WTC11 (cell line): ENCODE measurements at regions not wholly inside any gene's neighbourhood (a gene's known extent, or its start where the extent isn't known, plus 50 kb on each side); places are given as distances from the start of the nearest gene placed in this dataset.

Experiments used
- ATAC-seq: fragments of 200-7000 bp; cut with Tn5 transposase; 2 replicates; pipeline ENCODE4 v1.10.0; 2021; ENCODE audit warnings: mild to moderate bottlenecking, moderate library complexity
- CTCF ChIA-PET: fragments of 300-600 bp; sonication (Branson Sonifier 250); formaldehyde crosslinking; loops from one replicate; lab custom pipeline; 2021; ENCODE audit warnings: antibody characterized with exemption; lab: Charles Lee
- POLR2A ChIA-PET: fragments of 350-600 bp; sonication (Branson Sonifier 250); formaldehyde crosslinking; loops from one replicate; lab custom pipeline; 2021; ENCODE audit warnings: antibody characterized with exemption; lab: Charles Lee
- DNase-seq: peaks from one replicate; pipeline ENCODE4 v3.0.0; 2021; ENCODE audit warnings: low spot score
- H3K27ac Mint-ChIP-seq: 2 replicates; pipeline ENCODE4 v1.8.0; 2021; ENCODE audit warnings: mixed read lengths
- H3K27me3 Mint-ChIP-seq: 2 replicates; pipeline ENCODE4 v1.8.0; 2021; ENCODE audit warnings: low read depth, mild to moderate bottlenecking, moderate library complexity, mixed read lengths
- H3K36me3 Mint-ChIP-seq: 2 replicates; pipeline ENCODE4 v1.8.0; 2021; ENCODE audit warnings: mixed read lengths
- H3K4me1 Mint-ChIP-seq: 2 replicates; pipeline ENCODE4 v1.8.0; 2022; ENCODE audit warnings: mixed read lengths
- H3K4me3 Mint-ChIP-seq: 2 replicates; pipeline ENCODE4 v1.8.0; 2021; ENCODE audit warnings: mild to moderate bottlenecking, moderate library complexity, mixed read lengths
- H3K9me3 Mint-ChIP-seq: 2 replicates; pipeline ENCODE4 v1.8.0; 2021; ENCODE audit warnings: mixed read lengths
- ELF4 ChIP-seq: sonication (generic); formaldehyde crosslinking; IDR thresholded peaks from 2 replicates; pipeline ENCODE4 v1.8.1; 2022; ENCODE audit warnings: low read depth, mild to moderate bottlenecking, moderate library complexity, missing genetic modification reagents
- FOXJ3 ChIP-seq: sonication (generic); formaldehyde crosslinking; IDR thresholded peaks from 2 replicates; pipeline ENCODE4 v1.9.0; 2021; ENCODE audit warnings: missing genetic modification reagents, mild to moderate bottlenecking, borderline replicate concordance
- GTF2I ChIP-seq: fragments of 250-450 bp; sonication (Bioruptor Pico); conservative IDR thresholded peaks from 2 replicates; pipeline ENCODE4 v1.4.0; 2021; ENCODE audit warnings: mild to moderate bottlenecking
- IRF2 ChIP-seq: sonication (generic); formaldehyde crosslinking; IDR thresholded peaks from 2 replicates; pipeline ENCODE4 v1.8.0; 2022; ENCODE audit warnings: low read depth, missing genetic modification reagents, borderline replicate concordance
- MLX ChIP-seq: sonication (generic); formaldehyde crosslinking; IDR thresholded peaks from 2 replicates; pipeline ENCODE4 v1.8.1; 2023; ENCODE audit warnings: mild to moderate bottlenecking, missing genetic modification reagents, moderate library complexity
- NR1H2 ChIP-seq: sonication (generic); formaldehyde crosslinking; IDR thresholded peaks from 2 replicates; pipeline ENCODE4 v1.9.0; 2021; ENCODE audit warnings: mild to moderate bottlenecking, moderate library complexity, missing genetic modification reagents
- RELA ChIP-seq: sonication (generic); formaldehyde crosslinking; IDR thresholded peaks from 2 replicates; pipeline ENCODE4 v1.8.1; 2022; ENCODE audit warnings: missing genetic modification reagents, mild to moderate bottlenecking, borderline replicate concordance
- SOX15 ChIP-seq: fragments of 250-450 bp; sonication (Bioruptor Pico); IDR thresholded peaks from 2 replicates; pipeline ENCODE4 v1.9.0; 2021; ENCODE audit warnings: mild to moderate bottlenecking
- TCF7 ChIP-seq: sonication (generic); formaldehyde crosslinking; IDR thresholded peaks from 2 replicates; pipeline ENCODE4 v1.8.0; 2022; ENCODE audit warnings: mild to moderate bottlenecking, low read depth, missing genetic modification reagents, moderate library complexity
- TEAD4 ChIP-seq: sonication (generic); formaldehyde crosslinking; IDR thresholded peaks from 2 replicates; pipeline ENCODE4 v1.8.0; 2022; ENCODE audit warnings: mild to moderate bottlenecking, missing genetic modification reagents
- USF2 ChIP-seq: sonication (generic); formaldehyde crosslinking; IDR thresholded peaks from 2 replicates; pipeline ENCODE4 v1.8.1; 2023; ENCODE audit warnings: mild to moderate bottlenecking, missing genetic modification reagents, moderate library complexity
- ZNF121 ChIP-seq: sonication (generic); formaldehyde crosslinking; IDR thresholded peaks from 2 replicates; pipeline ENCODE4 v1.8.0; 2023; ENCODE audit warnings: missing genetic modification reagents
- ZNF396 ChIP-seq: fragments of 250-450 bp; sonication (Bioruptor Pico); IDR thresholded peaks from 2 replicates; pipeline ENCODE4 v1.8.0; 2021; ENCODE audit warnings: mild to moderate bottlenecking, moderate library complexity, borderline replicate concordance
- ZNF671 ChIP-seq: fragments of 250-450 bp; sonication (Bioruptor Pico); IDR thresholded peaks from 2 replicates; pipeline ENCODE4 v1.8.0; 2021; ENCODE audit warnings: mild to moderate bottlenecking
- TF ChIP-seq, protein P1 (sequence below): sonication (generic); formaldehyde crosslinking; IDR thresholded peaks from 2 replicates; pipeline ENCODE4 v1.8.0; 2022; ENCODE audit warnings: mild to moderate bottlenecking, missing genetic modification reagents
- TF ChIP-seq, protein P2 (sequence below): sonication (generic); formaldehyde crosslinking; IDR thresholded peaks from 2 replicates; pipeline ENCODE4 v1.8.1; 2022; ENCODE audit warnings: low read depth, missing genetic modification reagents, borderline replicate concordance
- TF ChIP-seq, protein P3 (sequence below): sonication (generic); formaldehyde crosslinking; IDR thresholded peaks from 2 replicates; pipeline ENCODE4 v1.8.1; 2022; ENCODE audit warnings: mild to moderate bottlenecking, moderate library complexity, missing genetic modification reagents
- TF ChIP-seq, protein P4 (sequence below): sonication (generic); formaldehyde crosslinking; IDR thresholded peaks from 2 replicates; pipeline ENCODE4 v1.8.0; 2022; ENCODE audit warnings: missing genetic modification reagents
- TF ChIP-seq, protein P5 (sequence below): sonication (generic); formaldehyde crosslinking; IDR thresholded peaks from 2 replicates; pipeline ENCODE4 v1.8.0; 2022; ENCODE audit warnings: mild to moderate bottlenecking, missing genetic modification reagents
- TF ChIP-seq, protein P6 (sequence below): sonication (generic); formaldehyde crosslinking; IDR thresholded peaks from 2 replicates; pipeline ENCODE4 v1.8.0; 2023; ENCODE audit warnings: missing genetic modification reagents, mild to moderate bottlenecking, borderline replicate concordance
- TF ChIP-seq, protein P7 (sequence below): sonication (generic); formaldehyde crosslinking; IDR thresholded peaks from 2 replicates; pipeline ENCODE4 v1.8.1; 2022; ENCODE audit warnings: low read depth, mild to moderate bottlenecking, moderate library complexity, missing genetic modification reagents, borderline replicate concordance

- TF ChIP-seq, protein P1, sequence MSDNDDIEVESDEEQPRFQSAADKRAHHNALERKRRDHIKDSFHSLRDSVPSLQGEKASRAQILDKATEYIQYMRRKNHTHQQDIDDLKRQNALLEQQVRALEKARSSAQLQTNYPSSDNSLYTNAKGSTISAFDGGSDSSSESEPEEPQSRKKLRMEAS (CRISPR knock-in tag) = no peak
- TF ChIP-seq, protein P2, sequence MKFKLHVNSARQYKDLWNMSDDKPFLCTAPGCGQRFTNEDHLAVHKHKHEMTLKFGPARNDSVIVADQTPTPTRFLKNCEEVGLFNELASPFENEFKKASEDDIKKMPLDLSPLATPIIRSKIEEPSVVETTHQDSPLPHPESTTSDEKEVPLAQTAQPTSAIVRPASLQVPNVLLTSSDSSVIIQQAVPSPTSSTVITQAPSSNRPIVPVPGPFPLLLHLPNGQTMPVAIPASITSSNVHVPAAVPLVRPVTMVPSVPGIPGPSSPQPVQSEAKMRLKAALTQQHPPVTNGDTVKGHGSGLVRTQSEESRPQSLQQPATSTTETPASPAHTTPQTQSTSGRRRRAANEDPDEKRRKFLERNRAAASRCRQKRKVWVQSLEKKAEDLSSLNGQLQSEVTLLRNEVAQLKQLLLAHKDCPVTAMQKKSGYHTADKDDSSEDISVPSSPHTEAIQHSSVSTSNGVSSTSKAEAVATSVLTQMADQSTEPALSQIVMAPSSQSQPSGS = no peak
- TF ChIP-seq, protein P3, sequence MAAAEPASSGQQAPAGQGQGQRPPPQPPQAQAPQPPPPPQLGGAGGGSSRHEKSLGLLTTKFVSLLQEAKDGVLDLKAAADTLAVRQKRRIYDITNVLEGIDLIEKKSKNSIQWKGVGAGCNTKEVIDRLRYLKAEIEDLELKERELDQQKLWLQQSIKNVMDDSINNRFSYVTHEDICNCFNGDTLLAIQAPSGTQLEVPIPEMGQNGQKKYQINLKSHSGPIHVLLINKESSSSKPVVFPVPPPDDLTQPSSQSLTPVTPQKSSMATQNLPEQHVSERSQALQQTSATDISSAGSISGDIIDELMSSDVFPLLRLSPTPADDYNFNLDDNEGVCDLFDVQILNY (CRISPR knock-in tag) = no peak
- TF ChIP-seq, protein P4, sequence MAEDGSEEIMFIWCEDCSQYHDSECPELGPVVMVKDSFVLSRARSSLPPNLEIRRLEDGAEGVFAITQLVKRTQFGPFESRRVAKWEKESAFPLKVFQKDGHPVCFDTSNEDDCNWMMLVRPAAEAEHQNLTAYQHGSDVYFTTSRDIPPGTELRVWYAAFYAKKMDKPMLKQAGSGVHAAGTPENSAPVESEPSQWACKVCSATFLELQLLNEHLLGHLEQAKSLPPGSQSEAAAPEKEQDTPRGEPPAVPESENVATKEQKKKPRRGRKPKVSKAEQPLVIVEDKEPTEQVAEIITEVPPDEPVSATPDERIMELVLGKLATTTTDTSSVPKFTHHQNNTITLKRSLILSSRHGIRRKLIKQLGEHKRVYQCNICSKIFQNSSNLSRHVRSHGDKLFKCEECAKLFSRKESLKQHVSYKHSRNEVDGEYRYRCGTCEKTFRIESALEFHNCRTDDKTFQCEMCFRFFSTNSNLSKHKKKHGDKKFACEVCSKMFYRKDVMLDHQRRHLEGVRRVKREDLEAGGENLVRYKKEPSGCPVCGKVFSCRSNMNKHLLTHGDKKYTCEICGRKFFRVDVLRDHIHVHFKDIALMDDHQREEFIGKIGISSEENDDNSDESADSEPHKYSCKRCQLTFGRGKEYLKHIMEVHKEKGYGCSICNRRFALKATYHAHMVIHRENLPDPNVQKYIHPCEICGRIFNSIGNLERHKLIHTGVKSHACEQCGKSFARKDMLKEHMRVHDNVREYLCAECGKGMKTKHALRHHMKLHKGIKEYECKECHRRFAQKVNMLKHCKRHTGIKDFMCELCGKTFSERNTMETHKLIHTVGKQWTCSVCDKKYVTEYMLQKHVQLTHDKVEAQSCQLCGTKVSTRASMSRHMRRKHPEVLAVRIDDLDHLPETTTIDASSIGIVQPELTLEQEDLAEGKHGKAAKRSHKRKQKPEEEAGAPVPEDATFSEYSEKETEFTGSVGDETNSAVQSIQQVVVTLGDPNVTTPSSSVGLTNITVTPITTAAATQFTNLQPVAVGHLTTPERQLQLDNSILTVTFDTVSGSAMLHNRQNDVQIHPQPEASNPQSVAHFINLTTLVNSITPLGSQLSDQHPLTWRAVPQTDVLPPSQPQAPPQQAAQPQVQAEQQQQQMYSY = no peak
- no peak for TF ChIP-seq ZNF671 (CRISPR knock-in tag)
- no peak for TF ChIP-seq ELF4 (CRISPR knock-in tag)
- TF ChIP-seq, protein P5, sequence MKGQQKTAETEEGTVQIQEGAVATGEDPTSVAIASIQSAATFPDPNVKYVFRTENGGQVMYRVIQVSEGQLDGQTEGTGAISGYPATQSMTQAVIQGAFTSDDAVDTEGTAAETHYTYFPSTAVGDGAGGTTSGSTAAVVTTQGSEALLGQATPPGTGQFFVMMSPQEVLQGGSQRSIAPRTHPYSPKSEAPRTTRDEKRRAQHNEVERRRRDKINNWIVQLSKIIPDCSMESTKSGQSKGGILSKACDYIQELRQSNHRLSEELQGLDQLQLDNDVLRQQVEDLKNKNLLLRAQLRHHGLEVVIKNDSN (CRISPR knock-in tag) = no peak
- no peak for TF ChIP-seq ZNF121 (CRISPR knock-in tag)
- no peak for TF ChIP-seq MLX
- TF ChIP-seq GTF2I = no peak
- TF ChIP-seq TCF7 (CRISPR knock-in tag) = no peak
- TF ChIP-seq NR1H2 = no peak
- TF ChIP-seq, protein P6, sequence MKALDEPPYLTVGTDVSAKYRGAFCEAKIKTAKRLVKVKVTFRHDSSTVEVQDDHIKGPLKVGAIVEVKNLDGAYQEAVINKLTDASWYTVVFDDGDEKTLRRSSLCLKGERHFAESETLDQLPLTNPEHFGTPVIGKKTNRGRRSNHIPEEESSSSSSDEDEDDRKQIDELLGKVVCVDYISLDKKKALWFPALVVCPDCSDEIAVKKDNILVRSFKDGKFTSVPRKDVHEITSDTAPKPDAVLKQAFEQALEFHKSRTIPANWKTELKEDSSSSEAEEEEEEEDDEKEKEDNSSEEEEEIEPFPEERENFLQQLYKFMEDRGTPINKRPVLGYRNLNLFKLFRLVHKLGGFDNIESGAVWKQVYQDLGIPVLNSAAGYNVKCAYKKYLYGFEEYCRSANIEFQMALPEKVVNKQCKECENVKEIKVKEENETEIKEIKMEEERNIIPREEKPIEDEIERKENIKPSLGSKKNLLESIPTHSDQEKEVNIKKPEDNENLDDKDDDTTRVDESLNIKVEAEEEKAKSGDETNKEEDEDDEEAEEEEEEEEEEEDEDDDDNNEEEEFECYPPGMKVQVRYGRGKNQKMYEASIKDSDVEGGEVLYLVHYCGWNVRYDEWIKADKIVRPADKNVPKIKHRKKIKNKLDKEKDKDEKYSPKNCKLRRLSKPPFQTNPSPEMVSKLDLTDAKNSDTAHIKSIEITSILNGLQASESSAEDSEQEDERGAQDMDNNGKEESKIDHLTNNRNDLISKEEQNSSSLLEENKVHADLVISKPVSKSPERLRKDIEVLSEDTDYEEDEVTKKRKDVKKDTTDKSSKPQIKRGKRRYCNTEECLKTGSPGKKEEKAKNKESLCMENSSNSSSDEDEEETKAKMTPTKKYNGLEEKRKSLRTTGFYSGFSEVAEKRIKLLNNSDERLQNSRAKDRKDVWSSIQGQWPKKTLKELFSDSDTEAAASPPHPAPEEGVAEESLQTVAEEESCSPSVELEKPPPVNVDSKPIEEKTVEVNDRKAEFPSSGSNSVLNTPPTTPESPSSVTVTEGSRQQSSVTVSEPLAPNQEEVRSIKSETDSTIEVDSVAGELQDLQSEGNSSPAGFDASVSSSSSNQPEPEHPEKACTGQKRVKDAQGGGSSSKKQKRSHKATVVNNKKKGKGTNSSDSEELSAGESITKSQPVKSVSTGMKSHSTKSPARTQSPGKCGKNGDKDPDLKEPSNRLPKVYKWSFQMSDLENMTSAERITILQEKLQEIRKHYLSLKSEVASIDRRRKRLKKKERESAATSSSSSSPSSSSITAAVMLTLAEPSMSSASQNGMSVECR = no peak
Observed at GRCh38 chr7:24026351-24026750, 257.6 kb upstream of the NPY start (continued).

DNA sequence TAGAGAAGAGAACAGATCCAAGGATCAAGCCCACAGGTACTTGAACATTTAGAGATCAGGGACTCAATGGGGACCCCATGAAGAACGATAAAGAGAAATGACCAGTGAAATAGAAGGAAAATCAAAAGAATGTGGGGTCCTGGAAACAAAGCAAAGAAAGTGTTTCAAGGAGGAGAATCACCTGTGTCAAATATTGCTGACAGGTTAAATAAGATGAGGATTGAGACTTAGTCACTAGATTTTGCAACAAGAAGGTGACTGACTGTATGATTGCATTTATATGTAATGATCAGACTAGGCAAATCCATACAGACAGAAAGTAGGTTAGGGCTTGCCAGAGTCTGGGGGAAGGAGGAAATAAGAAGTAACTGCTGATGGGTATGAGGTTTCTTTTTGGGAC, 254.9 kb upstream of the NPY start:
- ATAC-seq (no peak), DNase-seq (no peak)
- ChIA-PET POLR2A (no interaction called here), CTCF (no interaction called here)
- Mint-ChIP-seq H3K27me3 (no peaks in the 10 kb centered on the region; the same call in 1 of the 2 replicates), H3K4me1 (peaks cover 17% of the 10 kb centered on the region), H3K36me3 (no peaks in the 10 kb centered on the region), H3K4me3 (no peak overlapping the region), H3K9me3 (no peaks in the 10 kb centered on the region), H3K27ac (no peak overlapping the region)
- TF ChIP-seq ZNF396 (no peak), USF2 (CRISPR knock-in tag) (no peak), FOXJ3 (no peak), SOX15 (CRISPR knock-in tag) (no peak), IRF2 (CRISPR knock-in tag) (no peak), TEAD4 (CRISPR knock-in tag) (no peak), RELA (no peak)
- TF ChIP-seq, protein P7, sequence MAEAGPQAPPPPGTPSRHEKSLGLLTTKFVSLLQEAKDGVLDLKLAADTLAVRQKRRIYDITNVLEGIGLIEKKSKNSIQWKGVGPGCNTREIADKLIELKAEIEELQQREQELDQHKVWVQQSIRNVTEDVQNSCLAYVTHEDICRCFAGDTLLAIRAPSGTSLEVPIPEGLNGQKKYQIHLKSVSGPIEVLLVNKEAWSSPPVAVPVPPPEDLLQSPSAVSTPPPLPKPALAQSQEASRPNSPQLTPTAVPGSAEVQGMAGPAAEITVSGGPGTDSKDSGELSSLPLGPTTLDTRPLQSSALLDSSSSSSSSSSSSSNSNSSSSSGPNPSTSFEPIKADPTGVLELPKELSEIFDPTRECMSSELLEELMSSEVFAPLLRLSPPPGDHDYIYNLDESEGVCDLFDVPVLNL (CRISPR knock-in tag) = no peak
- TF ChIP-seq, protein P2 = no peak
